ENCODE measurements at regions not wholly inside any gene's neighbourhood (a gene's known extent, or its start where the extent isn't known, plus 50 kb on each side); places are given as distances from the start of the nearest gene placed in this dataset.

GRCh38 chr18:9029131-9029530, 73.4 kb upstream of the NDUFV2 start:
- H3K27ac ChIP-seq (ENCODE audit: low read depth, low read length): no peak overlapping the region
- H4K5ac ChIP-seq (ENCODE audit: insufficient read length, low read depth, low read length): no peak overlapping the region
- FAIRE-seq (no peak), DNase-seq (ENCODE audit: low read depth in 1 of 2, low spot score in 2 of 2) (no peak)
- WGBS, 2 experiments (ENCODE audit: extremely low coverage in 1 of 2, insufficient coverage in 1 of 2, insufficient read length in 1 of 2, insufficient replicate concordance in 2 of 2, low coverage in 1 of 2, low lambda C conversion rate in 2 of 2, missing lambda C conversion rate in 1 of 2): 96% methylated on average over 2 of the region's 2 CpGs; no CpG with 5 or more reads in 1 of the 2 experiments
- H3K4me3 ChIP-seq (ENCODE audit: extremely low read depth in 1 of 4, insufficient read depth in 2 of 4, low read depth in 3 of 4, low read length in 4 of 4): no peak overlapping the region
- no peak overlapping the region for H2BK12ac ChIP-seq (ENCODE audit: low read depth, low read length)
- TF ChIP-seq CBX8 (IDR thresholded peaks at IDR 0.05; ENCODE audit: borderline replicate concordance, low read depth, low read length): no peak
- no peak for TF ChIP-seq RBBP5 (IDR thresholded peaks at IDR 0.05; ENCODE audit: borderline replicate concordance, low read depth, low read length)
- TF ChIP-seq RXRA (IDR thresholded peaks at IDR 0.05; ENCODE audit: insufficient read depth, low read depth, low read length): no peak
- TF ChIP-seq BRCA1 (IDR thresholded peaks at IDR 0.05; ENCODE audit: low read depth, low read length): no peak
- TF ChIP-seq RNF2 (IDR thresholded peaks at IDR 0.05; ENCODE audit: borderline replicate concordance, low read depth, low read length, missing control alignments, poor library complexity, severe bottlenecking): no peak
- H3K9ac ChIP-seq (replicated peaks in 1 of 4; ENCODE audit: extremely low read depth in 1 of 4, low read depth in 3 of 4, low read length in 3 of 4): no peak overlapping the region
- H2BK120ac ChIP-seq (replicated peaks; ENCODE audit: low read depth, low read length): no peak overlapping the region
- H3K36me3 ChIP-seq (ENCODE audit: control insufficient read depth in 2 of 4, insufficient read depth in 4 of 4, low read length in 3 of 4): no peaks in the 10 kb centered on the region
- no peak overlapping the region for H3K18ac ChIP-seq (ENCODE audit: extremely low read depth, low read length)
- H3K9me3 ChIP-seq (ENCODE audit: insufficient read depth in 2 of 2, low read depth in 1 of 2, low read length in 1 of 2): no peaks in the 10 kb centered on the region; a peak in 1 of 4 replicates
- no peak overlapping the region for H2AK5ac ChIP-seq (ENCODE audit: low read depth, low read length)
- H3K4me1 ChIP-seq (replicated peaks in 1 of 4; ENCODE audit: control insufficient read depth in 3 of 4, insufficient read depth in 4 of 4, low read length in 3 of 4): no peaks in the 10 kb centered on the region
- ChIA-PET CTCF (ENCODE audit: partially characterized antibody) (no interaction called here), POLR2A (ENCODE audit: partially characterized antibody) (no interaction called here)
- no peak overlapping the region for H4K8ac ChIP-seq (ENCODE audit: extremely low read depth, insufficient read depth, low read length)
- no peak overlapping the region for H3K14ac ChIP-seq (ENCODE audit: insufficient read length)
- no peaks in the 10 kb centered on the region for H4K20me1 ChIP-seq (replicated peaks in 1 of 2; ENCODE audit: control insufficient read depth in 1 of 2, insufficient read depth in 2 of 2, low read length in 2 of 2)
- H2BK15ac ChIP-seq (ENCODE audit: low read length): no peak overlapping the region
- H3K27me3 ChIP-seq (replicated peaks in 1 of 4; ENCODE audit: control insufficient read depth in 3 of 4, extremely low read depth in 1 of 4, insufficient read depth in 3 of 4, low read length in 3 of 4): no peaks in the 10 kb centered on the region
- H3K56ac ChIP-seq (replicated peaks; ENCODE audit: insufficient read length, low read depth, low read length): no peak overlapping the region
- no peaks in the 10 kb centered on the region for H3K79me2 ChIP-seq (ENCODE audit: control insufficient read depth in 1 of 2, insufficient read depth in 2 of 2, low read length in 2 of 2)
- H2BK20ac ChIP-seq (ENCODE audit: low read length): no peak overlapping the region
- H3K23me2 ChIP-seq (ENCODE audit: low read depth, low read length): 0 out of 2 replicates have a peak, but pooled peaks cover 2% of the 10 kb centered on the region
- H3K23ac ChIP-seq (ENCODE audit: insufficient read length): no peak overlapping the region
- H3K79me1 ChIP-seq (ENCODE audit: low read depth, low read length): no peaks in the 10 kb centered on the region
- no peak overlapping the region for H3K4ac ChIP-seq (replicated peaks; ENCODE audit: insufficient read length, low read depth, low read length)
- H4K91ac ChIP-seq (replicated peaks; ENCODE audit: insufficient read length, low read length): no peak overlapping the region
- no peak overlapping the region for H2BK5ac ChIP-seq (ENCODE audit: low read depth, low read length)
- H3K4me2 ChIP-seq (ENCODE audit: insufficient read depth in 1 of 2, low read depth in 2 of 2, low read length in 2 of 2): no peak overlapping the region
- no peak overlapping the region for H2AFZ ChIP-seq (ENCODE audit: low read length)

All from H1 (cell line).